WERI-Rb-1 (cell line): ENCODE measurements at regions not wholly inside any gene's neighbourhood (a gene's known extent, or its start where the extent isn't known, plus 50 kb on each side); places are given as distances from the start of the nearest gene placed in this dataset.
"Not testable (repeated sequence)": the region's sequence is repeated elsewhere in the genome, so short reads cannot be mapped to it uniquely, and the experiment has no call there.

Experiments used
- DNase-seq: peaks from one replicate; pipeline ENCODE4 v3.0.0-alpha.2; 2020
- H3K27ac ChIP-seq: fragments of 250-450 bp; sonication (Bioruptor Pico); 2 replicates; pipeline ENCODE4 v1.5.1; 2020; ENCODE audit warnings: mild to moderate bottlenecking, moderate library complexity
- H3K27me3 ChIP-seq: fragments of 250-450 bp; sonication (Bioruptor Pico); 2 replicates; pipeline ENCODE4 v1.5.1; 2021; ENCODE audit warnings: mild to moderate bottlenecking, low read depth, moderate library complexity; ENCODE audit not compliant: insufficient read depth, severe bottlenecking
- H3K36me3 ChIP-seq: fragments of 250-450 bp; sonication (Bioruptor Pico); 2 replicates; pipeline ENCODE4 v1.5.1; 2020; ENCODE audit warnings: mild to moderate bottlenecking, moderate library complexity
- H3K4me3 ChIP-seq: 2 replicates; pipeline ENCODE4 v1.5.1; 2011; ENCODE audit warnings: low read depth, mild to moderate bottlenecking, control low read depth, low read length
- H3K9me3 ChIP-seq: fragments of 250-450 bp; sonication (Bioruptor Pico); 2 replicates; pipeline ENCODE4 v1.5.1; 2021; ENCODE audit warnings: mild to moderate bottlenecking, moderate library complexity; ENCODE audit not compliant: severe bottlenecking
- TF ChIP-seq, protein P1 (sequence below): IDR thresholded peaks from 2 replicates; pipeline ENCODE4 v1.5.1; 2011; ENCODE audit warnings: low read depth, mild to moderate bottlenecking, control low read depth, inconsistent platforms, low read length

DNA sequence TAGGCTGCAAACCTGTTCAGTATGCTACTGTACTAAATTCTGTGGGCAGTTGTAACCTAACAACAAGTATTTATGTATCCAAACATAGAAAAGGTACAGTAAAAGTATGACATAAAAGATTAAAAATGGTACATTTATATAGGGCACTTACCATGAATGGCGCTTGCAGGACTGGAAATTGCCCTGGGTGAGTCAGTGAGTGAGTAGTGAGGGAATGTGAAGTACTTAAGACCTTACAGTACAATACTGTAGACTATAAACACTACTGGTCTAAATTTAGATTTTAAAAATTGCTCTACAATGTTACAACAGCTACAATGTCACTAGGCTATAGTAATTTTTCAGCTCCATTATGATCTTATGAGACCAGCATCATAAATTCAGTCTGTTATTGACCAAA is 146.0 kb upstream of the GNAI1 start:
- Histone ChIP-seq H3K27me3 (no peaks in the 10 kb centered on the region), H3K4me3 (no peak overlapping the region), H3K9me3 (no peaks in the 10 kb centered on the region), H3K36me3 (no peaks in the 10 kb centered on the region), H3K27ac (no peak overlapping the region)
- TF ChIP-seq, protein P1, sequence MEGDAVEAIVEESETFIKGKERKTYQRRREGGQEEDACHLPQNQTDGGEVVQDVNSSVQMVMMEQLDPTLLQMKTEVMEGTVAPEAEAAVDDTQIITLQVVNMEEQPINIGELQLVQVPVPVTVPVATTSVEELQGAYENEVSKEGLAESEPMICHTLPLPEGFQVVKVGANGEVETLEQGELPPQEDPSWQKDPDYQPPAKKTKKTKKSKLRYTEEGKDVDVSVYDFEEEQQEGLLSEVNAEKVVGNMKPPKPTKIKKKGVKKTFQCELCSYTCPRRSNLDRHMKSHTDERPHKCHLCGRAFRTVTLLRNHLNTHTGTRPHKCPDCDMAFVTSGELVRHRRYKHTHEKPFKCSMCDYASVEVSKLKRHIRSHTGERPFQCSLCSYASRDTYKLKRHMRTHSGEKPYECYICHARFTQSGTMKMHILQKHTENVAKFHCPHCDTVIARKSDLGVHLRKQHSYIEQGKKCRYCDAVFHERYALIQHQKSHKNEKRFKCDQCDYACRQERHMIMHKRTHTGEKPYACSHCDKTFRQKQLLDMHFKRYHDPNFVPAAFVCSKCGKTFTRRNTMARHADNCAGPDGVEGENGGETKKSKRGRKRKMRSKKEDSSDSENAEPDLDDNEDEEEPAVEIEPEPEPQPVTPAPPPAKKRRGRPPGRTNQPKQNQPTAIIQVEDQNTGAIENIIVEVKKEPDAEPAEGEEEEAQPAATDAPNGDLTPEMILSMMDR, result no peak
- no peak for DNase-seq

DNA sequence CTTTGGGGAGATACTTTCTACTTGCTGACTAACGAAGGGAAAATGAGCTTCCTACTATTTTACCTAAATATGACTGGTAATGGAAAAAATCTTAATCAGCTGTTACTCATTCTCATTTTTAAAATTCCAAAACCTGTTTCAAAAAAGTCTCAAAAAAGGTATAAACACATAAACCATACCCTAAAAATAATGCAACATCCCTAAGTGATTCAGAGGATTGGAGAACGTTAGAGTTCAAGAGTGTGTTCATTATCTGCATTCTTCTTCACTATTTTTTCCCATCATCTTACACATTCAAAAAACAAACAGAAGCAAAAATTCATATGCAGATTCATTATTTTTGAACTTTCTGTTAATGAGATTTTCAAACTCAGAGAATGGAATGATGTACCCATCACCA is 150.4 kb upstream of the GNAI1 start:
- DNase-seq, result no peak
- no peaks in the 10 kb centered on the region for H3K36me3 ChIP-seq
- TF ChIP-seq, protein P1, result no peak
- no peaks in the 10 kb centered on the region for H3K9me3 ChIP-seq
- no peaks in the 10 kb centered on the region for H3K27me3 ChIP-seq
- no peak overlapping the region for H3K4me3 ChIP-seq
- H3K27ac ChIP-seq, result no peak overlapping the region

DNA sequence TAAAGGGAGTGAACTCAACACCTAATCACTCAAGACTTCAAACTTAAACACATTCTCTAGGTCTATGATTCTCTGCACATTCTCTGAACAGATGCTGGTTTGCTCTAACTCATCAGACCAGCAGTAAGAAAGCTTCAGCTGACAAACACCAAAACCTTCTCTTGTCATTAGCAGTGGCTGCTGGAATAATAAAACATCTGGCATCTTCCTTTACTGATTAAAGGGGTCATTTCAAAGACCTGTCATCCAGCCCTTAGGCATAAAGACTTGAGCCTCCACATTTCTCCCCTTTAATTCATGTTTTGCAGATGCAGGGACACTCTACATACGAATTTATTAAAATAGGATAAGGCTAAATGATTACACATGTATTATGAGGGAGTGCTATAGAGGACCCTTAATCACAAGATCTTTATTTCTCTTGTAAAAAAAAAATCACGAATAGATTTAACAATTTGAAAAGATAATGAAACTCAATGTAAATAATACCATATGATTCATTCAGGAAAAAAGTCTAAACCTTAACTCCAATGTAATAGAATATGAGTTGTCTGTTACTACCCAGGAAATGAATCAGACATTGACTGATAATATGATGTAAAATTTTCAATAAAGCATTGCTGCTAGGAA is 152.4 kb upstream of the GNAI1 start:
- DNase-seq, result no peak
- H3K4me3 ChIP-seq, result no peak overlapping the region
- TF ChIP-seq, protein P1, result no peak
- H3K27ac ChIP-seq, result no peak overlapping the region
- H3K36me3 ChIP-seq, result no peaks in the 10 kb centered on the region
- H3K9me3 ChIP-seq, result no peaks in the 10 kb centered on the region
- H3K27me3 ChIP-seq, result no peaks in the 10 kb centered on the region

DNA sequence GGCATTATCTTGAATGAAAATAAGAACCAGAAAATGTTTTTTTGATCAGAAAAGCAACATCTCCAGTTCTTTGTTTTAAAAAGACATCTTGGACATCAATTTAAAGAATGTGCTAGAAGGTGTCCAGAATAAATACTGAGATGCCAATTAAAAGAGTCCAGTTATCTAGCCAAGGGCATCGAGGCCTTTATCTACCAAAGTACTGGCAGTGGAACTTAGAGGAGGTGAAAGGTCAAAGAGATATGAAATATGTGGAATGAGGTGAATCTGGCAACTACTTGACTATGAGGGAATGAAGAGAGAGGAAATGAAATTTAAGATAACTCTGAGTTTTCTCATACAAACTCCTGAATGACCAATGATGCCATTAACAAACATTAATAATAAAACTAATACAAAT is 154.3 kb upstream of the GNAI1 start:
- H3K4me3 ChIP-seq, result no peak overlapping the region
- no peak overlapping the region for H3K27ac ChIP-seq
- no peak for DNase-seq
- TF ChIP-seq, protein P1, result no peak
- no peaks in the 10 kb centered on the region for H3K9me3 ChIP-seq
- H3K36me3 ChIP-seq, result no peaks in the 10 kb centered on the region
- H3K27me3 ChIP-seq, result no peaks in the 10 kb centered on the region

DNA sequence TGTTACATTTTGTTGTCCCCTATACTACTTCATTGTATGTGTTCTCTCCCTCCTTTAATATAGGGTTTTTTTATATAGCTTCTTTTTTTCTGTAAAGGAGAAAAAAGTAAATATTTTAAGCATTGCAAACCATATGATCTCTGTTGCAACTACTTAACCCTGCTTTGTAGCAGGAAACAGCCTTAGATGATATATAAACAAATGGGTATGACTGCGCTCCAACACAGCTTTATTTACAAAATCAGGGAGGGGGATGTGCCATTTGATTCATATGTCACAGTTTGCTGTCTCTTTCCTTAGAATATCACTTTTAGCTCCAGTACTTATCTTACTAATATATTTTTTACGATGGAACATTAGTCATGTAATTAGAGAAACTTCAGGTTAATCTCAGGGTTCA is 155.2 kb upstream of the GNAI1 start:
- Histone ChIP-seq H3K27ac (no peak overlapping the region), H3K4me3 (no peak overlapping the region), H3K9me3 (no peaks in the 10 kb centered on the region), H3K27me3 (no peaks in the 10 kb centered on the region), H3K36me3 (no peaks in the 10 kb centered on the region)
- TF ChIP-seq, protein P1, result no peak
- DNase-seq, result no peak

DNA sequence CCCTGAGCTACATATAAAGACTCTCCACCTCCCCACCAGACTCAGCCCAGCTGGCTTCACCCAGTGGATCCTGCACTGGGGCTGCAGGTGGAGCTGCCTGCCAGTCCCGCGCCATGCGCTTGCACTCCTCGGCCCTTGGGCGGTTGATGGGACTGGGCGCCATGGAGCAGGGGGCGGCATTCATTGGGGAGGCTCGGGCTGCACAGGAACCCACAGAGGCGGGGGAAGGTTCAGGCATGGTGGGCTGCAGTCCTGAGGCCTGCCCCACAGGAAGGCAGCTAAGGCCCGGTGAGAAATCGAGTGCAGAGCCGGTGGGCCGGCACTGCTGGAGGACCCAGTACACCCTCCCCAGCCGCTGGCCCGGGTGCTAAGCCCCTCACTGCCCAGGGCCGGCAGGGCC is 157.2 kb upstream of the GNAI1 start:
- Histone ChIP-seq H3K27ac (no peak overlapping the region), H3K4me3 (no peak overlapping the region), H3K9me3 (no peaks in the 10 kb centered on the region), H3K27me3 (no peaks in the 10 kb centered on the region), H3K36me3 (no peaks in the 10 kb centered on the region)
- TF ChIP-seq, protein P1, result no peak
- no peak for DNase-seq

DNA sequence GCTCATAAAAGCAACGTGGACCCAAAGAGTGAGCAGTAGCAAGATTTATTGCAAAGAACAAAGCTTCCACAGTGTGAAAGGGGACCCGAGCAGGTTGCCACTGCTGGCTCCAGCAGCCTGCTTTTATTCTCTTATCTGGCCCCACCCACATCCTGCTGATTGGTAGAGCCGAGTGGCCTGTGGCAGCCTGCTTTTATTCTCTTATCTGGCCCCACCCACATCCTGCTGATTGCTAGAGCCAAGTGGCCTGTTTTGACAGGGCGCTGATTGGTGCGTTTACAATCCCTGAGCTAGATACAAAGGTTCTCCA is 158.0 kb upstream of the GNAI1 start:
- not testable (repeated sequence) for DNase-seq, H3K9me3 ChIP-seq, H3K36me3 ChIP-seq, H3K27ac ChIP-seq, H3K4me3 ChIP-seq, H3K27me3 ChIP-seq

DNA sequence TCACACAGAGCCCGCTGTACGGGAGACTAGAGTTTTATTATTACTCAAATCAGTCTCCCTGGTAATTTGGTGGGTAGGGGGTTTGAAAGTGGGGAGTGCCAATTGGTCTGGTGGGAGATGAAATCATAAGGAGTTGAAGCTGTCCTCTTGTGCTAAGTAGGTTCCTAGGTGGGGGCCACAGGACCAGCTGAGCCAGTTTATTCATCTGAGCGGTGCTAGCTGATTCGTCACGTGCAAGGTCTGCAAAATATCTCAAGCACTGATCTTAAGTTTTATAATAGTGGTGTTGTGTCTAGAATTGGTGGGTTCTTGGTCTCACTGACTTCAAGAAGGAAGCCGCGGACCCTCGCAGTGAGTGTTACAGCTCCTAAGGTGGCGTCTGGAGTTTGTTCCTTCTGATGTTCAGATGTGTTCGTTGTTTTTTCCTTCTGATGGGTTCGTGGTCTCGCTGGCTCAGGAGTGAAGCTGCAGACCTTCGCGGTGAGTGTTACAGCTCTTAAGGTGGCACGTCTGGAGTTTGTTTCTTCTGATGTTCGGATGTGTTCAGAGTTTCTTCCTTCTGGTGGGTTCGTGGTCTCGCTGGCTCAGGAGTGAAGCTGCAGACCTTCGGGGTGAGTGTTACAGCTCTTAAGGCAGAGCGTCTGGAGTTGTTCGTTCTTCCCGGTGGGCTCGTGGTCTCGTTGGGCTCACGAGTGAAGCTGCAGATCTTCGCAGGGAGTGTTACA is 158.5 kb upstream of the GNAI1 start:
- not testable (repeated sequence) for H3K4me3 ChIP-seq, DNase-seq, H3K9me3 ChIP-seq, H3K27me3 ChIP-seq, H3K27ac ChIP-seq, H3K36me3 ChIP-seq
